GM19239 (cell line): ENCODE measurements at regions not wholly inside any gene's neighbourhood (a gene's known extent, or its start where the extent isn't known, plus 50 kb on each side); places are given as distances from the start of the nearest gene placed in this dataset.
A peak's percentile ranks its signal among the peaks of the same experiment; 100 is the strongest.

Experiments
- DNase-seq: peaks from one replicate; pipeline ENCODE4 v3.0.0; 2011; ENCODE audit warnings: low spot score; ENCODE audit not compliant: insufficient read length
- FAIRE-seq: peaks from 2 replicates; lab custom pipeline; 2011; peaks lifted over from hg19 to GRCh38; lab: Jason Lieb, UNC

DNA sequence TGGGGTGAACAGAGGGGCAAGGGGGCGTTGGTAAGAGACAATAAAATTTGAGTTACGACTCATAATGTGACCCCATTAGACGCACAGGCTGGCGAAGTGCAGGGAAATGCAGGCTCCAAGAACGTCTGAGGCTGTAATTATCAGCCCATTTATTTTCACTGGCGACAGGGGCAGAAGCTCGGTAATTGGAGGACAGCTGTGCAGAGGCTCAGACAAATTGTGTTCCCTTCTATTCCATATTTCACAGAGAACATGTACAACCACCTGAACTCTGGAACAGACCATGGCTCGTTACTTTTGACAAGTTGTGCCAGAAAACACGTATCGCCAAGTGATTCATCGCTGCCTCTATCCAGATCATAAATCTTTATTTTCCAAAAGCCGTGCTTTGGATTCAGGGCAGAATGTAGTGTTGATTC lies 137.3 kb upstream of the FRMD4A start:
- FAIRE-seq (no peak), DNase-seq (no peak)

DNA sequence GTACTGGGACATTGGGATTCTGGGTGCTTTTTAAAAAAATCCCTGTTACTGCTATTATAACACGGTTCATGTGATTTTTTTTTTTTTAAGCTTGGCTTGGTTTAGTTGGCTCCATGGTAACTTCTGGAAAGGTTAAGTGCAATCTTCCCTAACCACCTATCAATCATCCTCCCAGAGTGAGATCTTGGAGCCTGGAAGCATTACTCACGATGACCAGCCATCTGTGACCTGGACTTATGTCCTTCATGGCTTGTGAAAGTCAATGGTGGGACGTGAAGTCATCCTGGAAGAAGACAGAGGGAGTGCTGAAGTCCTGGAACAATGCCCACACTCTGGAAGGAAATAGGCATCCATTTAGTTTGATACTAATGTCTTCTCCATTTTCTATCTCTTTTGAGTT lies 135.5 kb upstream of the FRMD4A start:
- DNase-seq, result no peak
- no peak for FAIRE-seq

DNA sequence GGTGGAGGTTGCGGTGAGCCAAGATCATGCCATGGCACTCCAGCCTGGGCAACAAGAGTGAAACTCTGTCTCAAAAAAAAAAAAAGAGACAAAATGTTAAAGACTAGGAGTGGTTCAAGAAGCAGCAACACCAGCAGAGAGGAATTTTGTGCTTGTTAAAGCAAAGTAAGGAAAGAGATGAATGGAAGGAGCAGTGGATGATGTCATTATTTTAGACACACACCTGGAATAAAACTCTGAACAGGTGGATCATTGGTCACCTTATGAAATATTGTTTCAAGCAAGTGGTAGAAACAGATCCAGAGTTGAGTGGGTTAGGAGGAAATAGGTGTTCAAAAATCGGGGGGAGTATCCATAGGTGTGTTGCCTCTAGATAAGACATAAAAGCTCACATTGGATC lies 129.7 kb upstream of the FRMD4A start:
- DNase-seq (no peak), FAIRE-seq (no peak)

DNA sequence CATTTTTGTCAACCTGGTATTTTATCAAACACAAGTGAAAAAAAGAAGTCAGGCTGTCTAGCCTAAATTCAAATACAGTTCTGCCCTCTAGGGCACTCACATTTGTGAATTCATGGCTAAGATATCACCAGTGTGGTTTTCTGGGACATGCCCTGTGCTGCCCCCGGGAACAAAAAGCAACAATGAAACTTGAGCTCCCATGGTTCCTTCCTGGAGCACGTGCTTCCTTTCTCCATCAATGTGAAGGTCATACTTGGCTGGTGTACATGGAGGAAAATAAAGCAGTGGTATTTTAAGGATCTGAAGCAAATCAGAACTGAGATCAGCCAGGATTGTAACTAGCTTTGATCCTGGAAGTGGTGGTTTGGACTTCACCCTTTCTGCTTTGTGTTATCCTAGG lies 128.9 kb upstream of the FRMD4A start:
- FAIRE-seq (no peak), DNase-seq (no peak)

DNA sequence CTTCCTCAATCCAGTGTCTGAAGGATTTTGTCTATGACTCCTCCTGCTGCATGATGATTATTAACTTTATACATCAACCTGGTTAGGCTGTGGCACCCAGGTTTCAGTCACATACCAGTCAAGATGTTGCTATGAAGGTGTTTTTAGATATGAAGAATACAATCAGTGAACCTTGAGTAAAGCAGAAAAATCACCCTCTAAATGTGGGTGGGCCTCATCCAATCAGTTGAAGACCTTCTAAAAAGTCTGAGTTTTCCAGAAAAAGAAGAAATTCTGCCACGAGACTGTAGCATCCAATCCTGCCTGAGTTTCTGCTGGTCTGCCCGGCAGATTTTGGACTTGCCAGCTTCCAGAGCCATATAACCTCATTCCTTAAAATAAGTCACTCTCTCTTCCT lies 126.1 kb upstream of the FRMD4A start:
- no peak for FAIRE-seq

DNA sequence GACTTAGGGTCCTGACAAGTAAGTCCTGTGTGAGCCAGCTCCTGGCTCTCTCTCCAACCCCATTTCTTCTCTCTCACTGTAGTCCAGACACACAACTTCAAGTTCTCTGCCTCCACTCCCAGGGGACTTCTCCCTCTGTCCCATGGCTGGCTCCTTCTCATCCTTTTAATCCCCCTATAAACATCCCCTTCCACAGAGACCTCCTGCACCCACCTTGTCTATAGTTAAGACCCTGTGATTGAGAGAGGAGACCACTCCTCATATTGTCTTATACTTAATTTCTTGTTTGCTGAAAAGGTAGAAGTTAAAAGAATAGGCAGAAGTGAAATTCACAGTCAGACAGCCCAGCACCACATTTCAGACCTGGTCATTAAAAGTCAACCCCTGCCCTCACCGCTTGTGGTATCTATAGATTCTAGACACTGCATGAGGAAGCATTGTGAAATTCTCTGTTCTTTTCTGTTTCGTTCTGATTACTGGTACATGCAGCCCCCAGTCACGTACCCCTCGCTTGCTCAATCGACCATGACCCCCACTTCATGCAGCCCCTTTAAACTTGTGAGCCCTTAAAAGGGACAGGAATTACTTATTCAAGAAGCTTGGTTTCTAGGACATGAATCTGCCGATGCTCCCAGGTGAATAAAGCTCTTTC lies 125.6 kb upstream of the FRMD4A start:
- peak; percentile 8 for FAIRE-seq

More for the DNA sequence above, 126.1 kb upstream of the FRMD4A start:
- no peak for DNase-seq

DNA sequence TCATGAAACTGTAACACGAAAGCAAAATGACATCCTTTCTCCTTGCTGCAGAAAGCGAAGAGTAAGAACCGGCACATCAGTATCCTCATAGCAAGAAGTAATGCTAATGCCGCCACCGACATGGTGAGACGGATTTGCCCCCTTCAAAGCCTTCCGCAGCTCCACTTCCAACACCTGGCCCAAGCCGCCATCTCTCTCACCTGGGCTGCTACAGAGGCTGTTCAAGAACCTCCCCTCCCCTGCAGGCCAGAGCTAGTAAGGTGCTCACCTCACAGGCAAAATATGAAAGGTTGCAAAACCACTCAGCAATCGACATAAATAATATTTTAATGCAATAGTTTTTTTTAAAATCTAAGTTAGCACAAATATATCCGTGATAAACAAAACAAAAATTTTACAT lies 123.9 kb upstream of the FRMD4A start:
- DNase-seq (no peak), FAIRE-seq (no peak)

More for the DNA sequence above, 125.6 kb upstream of the FRMD4A start:
- no peak for DNase-seq

DNA sequence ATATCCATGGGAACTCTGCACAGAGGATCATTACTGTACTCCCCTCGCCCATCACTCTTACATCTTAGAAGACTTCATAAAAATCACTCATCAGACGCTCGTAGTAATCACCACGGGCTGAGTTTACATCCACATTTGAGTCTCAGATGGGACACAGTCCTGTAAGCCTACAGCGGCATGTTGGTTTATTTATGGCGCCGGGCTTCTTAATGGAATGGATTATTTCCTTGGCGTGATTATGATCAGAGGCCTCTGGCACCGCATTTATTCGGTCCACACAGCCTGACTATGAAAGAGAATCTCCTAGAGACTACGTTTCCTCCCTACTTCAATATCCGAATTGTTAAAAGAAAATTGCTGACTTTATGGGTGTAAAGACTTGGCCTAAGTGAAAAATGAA lies 123.5 kb upstream of the FRMD4A start:
- DNase-seq (no peak), FAIRE-seq (no peak)

DNA sequence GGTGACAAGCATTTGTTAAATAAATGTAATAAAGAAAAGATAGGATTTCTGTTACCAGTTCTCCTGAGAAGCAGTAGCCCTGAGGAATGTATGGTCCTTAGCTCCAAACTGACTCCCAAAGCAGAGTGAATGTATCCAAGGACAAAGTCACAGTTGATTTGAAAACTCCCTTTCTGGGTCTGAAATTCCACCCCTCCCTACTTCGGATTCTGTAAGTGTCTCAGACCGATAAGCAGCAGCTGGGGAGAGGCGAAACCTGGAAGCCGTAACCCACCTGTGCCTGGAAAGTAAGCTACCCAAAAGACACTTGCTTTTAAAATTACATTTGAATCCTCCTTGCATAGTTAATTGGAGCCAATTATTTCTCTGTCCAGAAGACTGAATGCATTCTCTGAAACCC lies 122.9 kb upstream of the FRMD4A start:
- FAIRE-seq, result no peak
- DNase-seq, result no peak

DNA sequence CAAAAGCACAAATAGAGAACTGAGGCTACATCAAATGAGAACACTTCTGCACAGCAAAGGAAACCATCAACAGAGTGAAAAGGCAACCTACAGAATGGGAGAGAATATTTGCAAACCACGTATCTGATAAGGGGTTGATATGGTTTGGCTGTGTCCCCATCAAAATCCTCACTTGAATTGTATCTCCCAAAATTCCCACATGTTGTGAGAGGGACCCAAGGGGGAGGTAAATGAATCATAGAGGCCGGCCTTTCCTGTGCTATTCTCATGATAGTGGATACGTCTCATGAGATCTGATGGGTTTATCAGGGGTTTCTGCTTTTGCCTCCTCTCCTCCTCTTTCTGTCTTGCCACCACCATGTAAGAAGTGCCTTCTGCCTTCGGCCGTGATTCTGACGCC lies 120.6 kb upstream of the FRMD4A start:
- FAIRE-seq (no peak), DNase-seq (no peak)

DNA sequence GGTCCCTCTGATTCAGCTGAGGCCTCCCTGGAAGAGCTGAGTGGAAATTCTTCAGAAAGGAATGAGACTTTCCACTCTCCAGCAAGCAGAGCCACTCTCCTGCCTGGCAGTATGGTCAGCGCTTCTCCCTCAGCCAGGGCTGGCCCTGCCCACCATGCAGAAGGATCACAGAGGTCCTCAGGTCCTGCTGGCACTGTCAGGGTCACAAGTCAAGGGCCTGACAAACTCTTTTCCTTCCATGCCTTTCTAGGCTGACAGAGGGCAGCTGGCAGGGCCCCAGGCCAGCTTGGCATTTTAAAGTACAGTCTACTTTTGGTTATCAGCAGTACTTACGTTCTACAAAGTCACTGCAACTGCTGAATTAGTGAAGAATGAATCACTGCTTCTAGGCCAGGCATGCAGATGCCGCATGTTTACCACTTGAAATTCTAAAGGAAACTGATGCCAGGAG lies 119.3 kb upstream of the FRMD4A start:
- FAIRE-seq, result no peak
- no peak for DNase-seq

DNA sequence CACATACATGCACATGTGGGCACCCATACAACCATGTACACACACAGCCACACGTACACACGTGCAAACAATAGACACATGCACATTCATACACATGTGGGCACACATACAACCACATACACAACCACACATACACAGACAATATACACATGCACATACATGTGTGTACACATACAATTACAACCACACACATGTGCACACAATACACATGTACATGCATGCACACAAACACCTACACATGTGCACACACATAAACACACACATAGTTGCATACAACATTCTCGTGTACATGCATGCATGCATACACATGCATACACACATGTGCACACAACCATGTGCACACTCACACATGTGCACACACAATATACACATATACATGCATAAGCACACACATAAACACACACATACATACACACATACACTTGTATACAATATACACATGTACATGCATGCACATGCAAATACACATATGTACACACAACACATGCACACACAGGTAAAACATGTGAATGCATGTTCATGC lies 118.6 kb upstream of the FRMD4A start:
- DNase-seq (no peak), FAIRE-seq (no peak)

DNA sequence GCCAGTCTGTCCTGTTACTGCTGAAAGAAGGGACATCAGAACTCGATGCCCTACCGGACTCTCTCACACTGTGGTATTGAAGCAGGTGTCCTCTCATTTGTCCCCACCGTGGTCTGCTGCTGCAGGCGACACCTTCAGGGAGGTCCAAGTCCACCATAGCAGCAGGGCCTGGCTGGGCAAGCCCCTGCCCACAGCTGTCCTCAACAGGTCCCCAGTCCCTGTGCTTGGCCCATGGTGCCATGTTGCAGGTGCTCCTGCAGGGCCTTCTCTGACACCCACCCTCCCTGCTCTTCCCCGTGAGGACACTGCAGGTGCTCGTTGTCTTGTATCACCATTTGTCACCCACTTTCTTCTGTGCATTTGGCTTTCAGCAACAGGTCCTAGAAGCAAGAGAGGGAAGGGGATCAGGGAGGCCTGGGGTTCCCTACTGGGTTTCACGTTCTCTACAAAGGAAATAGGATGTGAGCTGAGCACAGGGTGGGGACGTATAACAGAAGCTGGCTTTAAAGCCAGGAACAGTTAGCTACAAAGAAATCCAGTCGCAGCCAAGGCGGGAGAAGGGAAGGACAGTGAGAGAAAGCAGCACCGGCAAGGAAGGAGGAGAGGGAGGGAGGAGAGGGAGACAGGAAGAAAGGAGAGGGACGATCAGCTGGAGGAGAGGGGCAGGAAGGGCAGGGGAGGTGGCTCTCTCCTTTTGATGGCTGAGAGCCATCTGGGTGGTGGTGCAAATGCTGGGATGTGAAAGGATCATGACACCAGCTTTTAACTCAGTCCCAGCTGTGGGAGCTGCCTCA lies 117.7 kb upstream of the FRMD4A start:
- no peak for FAIRE-seq
- DNase-seq, result no peak

DNA sequence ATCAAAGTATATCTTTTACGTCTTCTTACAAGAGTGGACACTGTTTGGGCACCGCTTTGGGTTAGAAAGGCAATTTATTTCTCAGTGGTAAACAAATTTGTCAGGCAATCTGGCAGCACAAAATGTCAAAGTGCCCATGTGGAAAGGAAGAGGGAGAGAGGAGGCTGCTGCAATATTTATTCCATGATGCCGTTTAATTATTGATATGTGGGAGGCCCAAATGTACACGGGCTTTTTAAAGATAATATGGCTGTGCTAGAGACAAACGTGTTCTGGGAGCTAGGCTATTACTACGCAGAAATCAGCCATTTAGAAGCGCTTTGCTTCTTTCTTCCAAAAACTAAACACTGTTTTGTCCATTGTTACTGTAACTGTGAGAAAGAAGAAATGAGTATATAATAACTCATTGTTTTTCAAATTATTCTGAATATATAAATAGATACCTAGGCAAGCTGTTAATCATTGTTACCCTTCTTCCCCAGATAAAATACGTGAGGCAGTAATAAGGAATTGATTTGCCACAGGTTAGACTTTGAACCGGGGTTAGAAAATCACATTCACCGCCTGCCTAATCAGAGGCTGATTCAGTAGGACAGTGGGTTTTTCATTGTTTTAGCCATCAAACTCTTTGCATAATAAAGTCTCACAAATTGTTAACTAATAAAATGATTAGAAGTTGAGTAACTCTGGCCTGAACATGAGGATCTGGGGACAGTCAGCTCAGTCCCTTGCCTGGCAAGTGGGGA lies 116.5 kb upstream of the FRMD4A start:
- FAIRE-seq (no peak), DNase-seq (no peak)

DNA sequence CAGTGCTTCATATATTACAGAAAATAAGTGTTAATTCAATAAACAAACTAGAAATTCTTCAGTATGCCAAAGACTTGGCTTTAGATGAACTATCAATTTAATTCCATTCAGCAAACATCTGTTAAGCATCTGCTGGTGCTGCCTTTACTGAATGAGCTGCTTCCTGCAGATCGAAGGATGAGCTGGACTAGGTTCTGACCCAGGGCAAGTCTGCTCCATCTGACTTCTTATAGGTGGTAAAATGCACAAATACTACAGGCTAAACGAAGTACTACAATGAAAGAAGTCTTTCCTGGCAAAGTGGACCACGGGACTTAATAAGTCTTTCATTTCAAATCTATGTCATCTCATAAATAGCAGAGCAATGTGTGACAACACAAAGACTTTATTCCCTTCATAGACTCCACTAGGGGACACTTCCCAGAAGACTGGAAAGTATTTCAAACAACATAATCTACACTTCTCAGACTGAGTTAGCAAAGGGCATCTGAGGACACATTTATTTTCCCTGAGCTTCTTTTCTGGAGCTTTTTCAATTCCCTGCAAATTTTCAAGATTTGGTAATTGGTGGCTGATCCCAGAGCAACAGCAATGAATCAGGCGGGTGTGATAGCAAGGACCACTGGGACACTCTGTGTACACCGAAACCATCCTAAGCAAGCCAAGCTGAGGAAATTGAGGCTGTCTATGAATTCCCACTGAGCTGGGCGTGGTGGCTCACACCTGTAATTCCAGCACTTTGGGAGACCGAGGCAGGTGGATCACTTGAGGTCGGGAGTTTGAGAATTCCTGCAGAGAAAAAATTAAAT lies 108.9 kb upstream of the FRMD4A start:
- FAIRE-seq, result no peak
- no peak for DNase-seq

DNA sequence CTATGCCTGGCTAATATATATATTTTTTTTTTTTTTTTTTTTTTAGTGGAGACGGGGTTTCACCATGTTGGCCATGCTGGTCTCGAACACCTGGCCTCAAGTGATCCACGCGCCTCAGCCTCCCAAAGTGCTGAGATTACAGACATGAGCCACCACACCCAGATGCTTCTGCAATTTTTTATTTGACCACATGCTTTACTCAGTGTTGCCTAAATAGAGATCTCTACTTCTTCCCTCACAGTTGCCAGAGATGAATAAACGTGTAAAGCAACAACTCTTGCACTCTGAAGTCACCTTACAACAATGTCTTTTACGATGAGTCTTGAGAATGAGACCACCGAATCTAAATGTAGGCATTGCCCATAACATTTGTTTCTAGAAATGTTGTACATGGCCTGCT lies 107.9 kb upstream of the FRMD4A start:
- no peak for FAIRE-seq
- DNase-seq, result no peak

DNA sequence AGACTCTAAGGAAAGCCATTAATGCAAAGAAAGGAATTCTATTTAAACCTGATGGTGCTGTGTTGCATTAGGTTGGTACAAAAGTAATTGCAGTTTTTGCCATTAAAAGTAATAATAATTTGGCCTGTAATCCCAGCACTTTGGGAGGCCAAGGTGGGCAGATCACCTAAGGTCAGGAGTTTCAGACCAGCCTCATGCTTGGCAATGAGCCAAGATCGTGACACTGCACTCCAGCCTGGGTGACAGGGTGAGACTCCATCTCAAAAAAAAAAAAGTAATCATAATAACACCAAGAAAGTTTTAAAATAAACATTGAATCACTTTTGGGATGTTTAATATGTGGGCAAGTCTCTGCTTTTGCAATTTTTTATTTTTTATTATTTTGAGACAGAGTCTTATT lies 107.3 kb upstream of the FRMD4A start:
- DNase-seq (no peak), FAIRE-seq (no peak)

DNA sequence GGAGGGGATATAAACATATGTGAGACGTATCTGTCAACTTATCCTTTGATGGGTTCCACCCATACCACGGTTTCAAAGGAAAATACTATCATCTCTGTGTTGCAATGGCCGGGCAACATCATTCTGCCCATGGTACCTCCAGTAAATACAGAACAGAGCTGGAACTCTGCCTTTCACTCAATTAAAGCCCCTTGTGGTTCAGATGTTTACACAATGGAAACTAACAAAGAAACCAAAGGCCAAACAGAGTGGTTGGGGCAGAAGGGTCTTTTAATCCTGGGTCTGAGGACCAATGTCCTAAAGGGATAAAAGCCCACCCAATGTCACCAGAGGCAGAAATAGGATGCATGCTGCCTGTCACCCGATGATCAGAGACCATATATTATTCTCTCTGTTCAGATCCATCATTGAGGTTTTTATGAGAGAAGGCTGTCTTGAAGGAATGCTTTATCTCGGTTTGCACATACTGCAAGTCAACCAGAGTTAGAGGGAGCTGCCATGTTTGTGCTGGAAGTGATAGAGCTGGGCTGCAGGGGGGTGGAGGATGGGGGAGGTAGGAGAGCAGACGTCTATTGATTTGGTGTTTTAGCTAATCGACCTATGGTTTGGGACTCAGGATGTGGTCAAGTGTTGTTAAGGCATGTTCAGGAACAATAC lies 105.4 kb upstream of the FRMD4A start:
- FAIRE-seq, result no peak
- no peak for DNase-seq

DNA sequence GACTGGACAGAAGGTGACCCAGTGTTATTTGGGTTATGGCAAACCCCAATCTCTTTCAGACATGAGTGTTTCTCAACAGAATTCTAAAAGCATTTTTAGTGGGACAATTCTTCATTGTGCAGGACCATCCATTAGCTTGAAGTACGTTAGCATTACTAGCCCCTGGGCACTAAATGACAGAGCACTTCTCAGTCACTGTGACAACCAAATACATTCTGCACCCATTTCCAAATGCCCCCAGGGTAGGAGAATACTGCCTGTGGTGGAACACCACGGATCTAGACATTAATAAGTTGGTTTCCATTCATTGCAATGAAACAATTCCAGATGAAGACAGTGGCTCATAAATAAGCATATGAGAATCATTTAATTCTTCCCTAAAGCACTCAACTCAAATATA lies 102.4 kb upstream of the FRMD4A start:
- DNase-seq (no peak), FAIRE-seq (no peak)

DNA sequence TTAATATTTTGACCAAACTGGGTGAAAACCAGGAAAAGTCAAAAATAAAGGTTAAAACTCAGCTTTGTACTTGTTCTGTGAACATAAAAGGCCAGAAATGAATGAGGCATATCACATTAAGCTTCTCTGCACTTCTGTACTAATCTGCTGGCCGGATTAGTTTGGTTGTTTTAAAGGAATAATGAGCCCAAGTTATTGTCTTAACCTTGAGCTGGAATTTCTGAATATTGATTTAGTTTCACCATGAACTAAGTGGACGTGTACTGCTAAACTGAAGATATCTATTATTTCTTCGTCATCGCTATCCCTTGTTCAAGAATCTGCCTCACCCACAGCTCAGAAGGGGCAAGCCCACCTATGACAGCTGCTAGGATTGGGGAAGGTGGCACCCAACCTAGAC lies 101.1 kb upstream of the FRMD4A start:
- DNase-seq (no peak), FAIRE-seq (no peak)
